OCI-LY3 (cell line): ENCODE measurements at regions not wholly inside any gene's neighbourhood (a gene's known extent, or its start where the extent isn't known, plus 50 kb on each side); places are given as distances from the start of the nearest gene placed in this dataset.
"Not testable (repeated sequence)": the region's sequence is repeated elsewhere in the genome, so short reads cannot be mapped to it uniquely, and the experiment has no call there.

Source experiments
- CTCF ChIP-seq: fragments of 200-600, 300-600 bp; sonication (generic); IDR thresholded peaks from 2 replicates; pipeline ENCODE4 v1.5.1; 2014; ENCODE audit warnings: antibody characterized with exemption, low read length, low read depth
- EZH2phosphoT487 ChIP-seq: fragments of 200-600 bp; shearing (Covaris generic); IDR thresholded peaks from 2 replicates; pipeline ENCODE4 v1.6.1; 2018; ENCODE audit warnings: antibody characterized with exemption, mixed run types, low read depth

GRCh38 chr1:149267287-149267686 lies 163.9 kb upstream of the NBPF9 start:
- not testable (repeated sequence) for TF ChIP-seq CTCF, EZH2phosphoT487
